ENCODE measurements at regions not wholly inside any gene's neighbourhood (a gene's known extent, or its start where the extent isn't known, plus 50 kb on each side); places are given as distances from the start of the nearest gene placed in this dataset.

DNA sequence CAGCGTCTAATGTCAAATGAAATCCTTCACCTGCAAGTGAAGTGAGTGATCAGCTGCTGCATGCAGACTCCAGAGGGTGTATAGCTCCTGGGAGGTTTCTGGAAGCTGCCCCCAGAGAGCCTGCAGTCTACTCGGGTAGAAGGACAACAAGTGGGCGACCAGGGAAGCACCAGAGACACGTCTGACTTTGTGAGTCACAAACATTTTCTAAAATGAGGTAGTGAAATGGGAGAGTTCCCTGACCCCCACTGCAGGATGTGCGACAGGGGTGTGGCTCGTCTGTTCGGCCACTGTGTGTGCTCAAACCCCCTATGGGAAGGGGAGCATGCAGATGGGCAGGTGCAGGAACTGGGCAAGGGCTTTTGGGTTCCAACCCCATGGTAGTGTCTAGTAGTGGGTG, 177.1 kb upstream of the PRKCQ start:
- no peak for DNase-seq

DNA sequence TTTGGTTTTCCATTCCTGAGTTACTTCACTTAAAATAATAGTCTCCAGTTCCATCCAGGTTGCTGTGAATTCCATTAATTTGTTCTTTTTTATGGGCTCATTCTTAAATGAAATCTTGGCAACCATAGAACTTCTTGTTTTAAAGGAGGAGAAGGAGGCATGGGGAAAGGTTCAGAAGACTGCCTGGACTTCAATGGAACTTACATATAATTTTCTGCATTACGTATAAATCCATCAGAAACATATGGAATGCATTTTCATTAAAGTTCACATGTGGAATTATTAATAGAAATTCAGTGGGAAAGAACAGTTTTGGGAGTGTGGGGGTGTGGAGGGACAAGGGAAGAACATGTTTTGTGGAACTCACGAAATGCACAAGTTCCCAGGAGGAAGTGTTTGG, 176.6 kb upstream of the PRKCQ start:
- DNase-seq: no peak

DNA sequence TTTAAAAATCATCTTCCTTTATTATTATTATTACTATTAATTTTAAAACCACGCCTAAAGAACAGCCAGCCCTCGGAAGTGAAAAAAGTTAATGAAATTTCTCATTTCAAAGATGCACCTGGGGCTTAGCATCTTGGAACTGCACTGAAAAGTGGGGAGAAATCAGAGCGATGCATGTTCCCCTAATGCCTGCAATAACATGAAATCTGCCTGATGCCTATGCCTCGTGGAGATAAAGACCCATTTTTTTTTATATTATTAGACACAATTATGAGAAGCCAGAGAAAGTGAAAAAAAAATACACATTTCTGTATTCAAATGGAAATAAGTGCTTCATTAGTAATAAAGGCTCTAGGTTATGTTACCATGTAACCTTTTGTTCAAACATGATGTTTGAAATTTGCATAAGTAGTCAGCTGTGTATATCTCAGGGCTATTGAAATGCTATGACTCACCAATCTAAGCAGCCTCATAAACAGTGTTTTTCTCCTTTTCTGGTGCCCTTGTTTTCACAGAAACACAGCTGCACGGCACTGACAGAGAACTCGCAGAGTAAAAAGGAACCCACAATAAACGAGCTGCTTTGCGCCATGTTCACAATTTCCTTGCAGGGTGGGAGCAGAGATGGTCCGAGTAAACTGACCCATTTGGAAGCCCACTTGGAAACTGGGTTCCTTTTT, 175.8 kb upstream of the PRKCQ start:
- DNase-seq: no peak

DNA sequence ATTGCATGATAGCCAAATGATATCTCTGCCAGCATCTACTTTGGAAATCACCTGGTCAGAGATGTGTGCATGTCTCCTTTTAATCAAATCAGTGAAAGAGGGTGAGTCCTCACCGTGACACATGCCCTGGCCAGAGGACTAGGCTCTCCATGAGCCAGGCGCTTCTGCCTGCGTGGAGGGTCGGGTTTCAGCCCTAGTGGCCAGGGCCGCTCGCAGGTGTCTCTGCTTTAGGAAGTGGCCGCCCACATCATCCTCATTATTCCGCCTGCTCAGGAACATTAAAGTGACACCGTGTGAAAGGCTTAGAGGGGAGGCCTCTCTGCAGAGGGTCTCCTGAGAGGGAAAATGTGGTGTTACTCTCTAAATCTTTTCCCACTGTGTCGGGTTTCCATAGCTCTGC, 173.6 kb upstream of the PRKCQ start:
- DNase-seq: no peak

DNA sequence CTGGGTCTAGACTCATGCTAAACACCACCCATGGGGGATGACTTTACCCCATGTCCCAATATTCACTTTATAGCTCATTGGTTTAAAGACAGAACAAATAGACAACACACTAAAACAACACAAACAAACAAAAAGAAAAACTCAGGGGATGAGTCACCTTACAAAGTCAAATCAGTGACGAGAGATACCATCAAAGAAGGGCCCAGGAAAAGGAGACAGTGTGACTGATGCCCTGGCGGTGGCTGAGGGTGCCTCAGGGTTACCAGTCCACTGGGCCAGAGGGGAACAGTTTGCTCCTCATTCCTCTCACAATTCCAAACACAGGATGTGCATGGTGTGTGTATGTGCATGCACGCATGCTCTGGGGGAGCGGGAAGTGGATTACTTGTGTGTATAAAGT, 171.3 kb upstream of the PRKCQ start:
- no peak for DNase-seq

DNA sequence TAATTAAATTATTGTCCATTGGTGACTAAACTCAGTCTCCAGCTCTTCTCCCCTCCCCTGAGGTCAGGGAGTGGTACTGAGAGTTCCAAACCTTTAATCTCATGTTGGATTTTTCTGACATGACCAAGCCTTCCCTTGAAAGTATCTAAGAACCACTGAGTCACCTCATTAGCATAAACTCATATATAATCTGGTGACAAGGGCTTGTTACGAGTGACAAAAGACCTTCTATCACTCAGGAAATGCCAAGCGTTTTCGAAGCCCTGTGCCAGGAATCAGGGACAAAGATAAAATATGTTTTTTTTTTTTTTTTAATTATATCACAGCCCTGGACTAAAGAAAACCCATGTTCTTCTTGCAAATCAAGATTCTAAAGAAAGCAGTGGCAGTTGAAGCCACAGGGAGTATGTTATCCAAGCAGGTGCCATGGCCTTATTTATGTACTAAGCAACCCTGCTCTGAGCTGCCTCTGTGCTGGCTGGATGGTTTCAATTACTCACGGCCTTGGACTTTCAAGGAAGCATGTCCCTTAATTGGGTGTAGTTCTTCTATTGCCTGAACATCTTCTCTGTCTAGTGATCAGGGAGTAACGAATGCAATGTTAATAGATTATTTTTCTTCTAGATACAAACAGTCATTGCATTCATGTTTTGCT, 169.0 kb upstream of the PRKCQ start:
- no peak for DNase-seq

DNA sequence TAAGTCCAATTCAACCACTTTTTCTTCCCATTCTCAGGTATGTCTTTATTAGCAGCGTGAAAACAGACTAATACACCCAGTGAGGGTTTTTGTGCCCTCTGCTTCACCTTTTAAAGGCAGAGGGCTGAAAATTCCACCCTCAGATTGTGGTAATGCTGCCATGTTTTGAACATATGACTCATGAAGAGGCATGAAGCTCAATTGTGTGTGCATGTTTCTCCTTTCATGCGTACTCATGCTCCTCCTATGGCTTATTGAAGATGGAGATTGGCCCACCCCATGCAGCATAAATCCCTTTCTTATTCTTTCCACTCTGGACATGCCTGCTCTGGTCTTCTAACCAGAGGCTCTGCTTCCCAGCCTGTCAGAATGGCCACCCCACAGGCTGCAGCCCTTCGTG, 168.0 kb upstream of the PRKCQ start:
- DNase-seq: no peak

DNA sequence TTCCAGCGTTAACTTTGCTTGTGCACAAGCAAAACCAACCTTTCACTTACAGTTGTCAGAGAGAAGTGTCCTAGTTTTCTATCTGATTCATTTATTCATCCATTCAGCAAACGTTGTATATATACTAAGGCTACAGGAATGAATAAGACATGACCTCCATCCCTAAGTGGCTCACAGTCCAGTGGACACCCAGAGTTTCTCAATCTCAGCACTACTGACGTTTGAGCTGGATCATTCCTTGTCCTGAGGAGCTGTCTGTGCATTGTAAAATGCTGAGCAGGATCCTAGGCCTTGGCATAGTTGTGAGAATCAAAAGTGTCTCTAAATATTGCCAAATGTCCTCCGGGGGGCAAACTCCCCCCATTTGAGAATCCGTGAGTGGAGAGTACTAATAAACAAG, 166.7 kb upstream of the PRKCQ start:
- DNase-seq: no peak

DNA sequence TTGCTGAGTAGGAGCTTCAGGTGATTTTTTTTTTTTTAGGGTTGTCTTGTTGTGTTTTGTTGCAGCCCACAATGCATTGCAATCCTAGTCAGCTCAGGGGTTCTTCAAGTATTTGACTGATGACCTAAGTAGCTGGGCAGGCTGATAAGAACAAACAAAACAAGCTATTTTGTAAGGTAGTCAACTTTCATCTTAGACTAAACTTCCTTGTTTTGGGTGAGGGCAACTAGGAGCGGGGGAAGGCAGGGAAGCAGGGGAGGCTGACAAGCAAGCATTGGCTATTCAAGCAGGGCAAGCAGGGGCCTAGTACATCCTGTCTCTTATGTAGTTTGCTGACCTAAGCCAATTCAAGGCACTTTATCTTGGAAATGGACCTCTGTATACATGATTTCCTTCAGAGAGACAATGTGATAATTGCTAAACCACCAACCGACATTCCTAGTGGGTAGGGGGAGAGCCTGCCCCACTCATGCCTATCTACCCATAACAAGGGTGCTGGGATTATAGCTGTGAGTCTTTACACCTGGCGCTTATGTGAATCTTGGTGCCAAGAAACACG, 163.3 kb upstream of the PRKCQ start:
- no peak for DNase-seq

DNA sequence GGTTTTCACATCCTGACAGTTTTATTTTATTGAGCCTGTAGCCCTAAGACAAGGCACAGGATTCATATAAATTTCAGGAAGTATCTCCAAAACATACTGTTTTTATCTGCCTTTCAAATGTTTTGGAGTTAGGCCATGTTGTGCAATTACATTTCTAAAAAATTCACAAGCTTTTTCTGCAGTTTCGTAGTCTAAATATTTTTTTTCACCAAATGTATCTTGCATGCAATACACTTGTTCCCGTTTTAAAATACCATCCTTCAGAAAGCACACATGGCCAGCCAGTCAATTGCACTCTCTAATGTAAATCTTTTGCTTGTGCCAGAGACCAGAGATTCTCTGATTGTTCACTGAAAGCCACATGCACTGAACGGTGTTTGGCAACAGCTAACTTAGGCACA, 161.5 kb upstream of the PRKCQ start:
- DNase-seq: no peak

DNA sequence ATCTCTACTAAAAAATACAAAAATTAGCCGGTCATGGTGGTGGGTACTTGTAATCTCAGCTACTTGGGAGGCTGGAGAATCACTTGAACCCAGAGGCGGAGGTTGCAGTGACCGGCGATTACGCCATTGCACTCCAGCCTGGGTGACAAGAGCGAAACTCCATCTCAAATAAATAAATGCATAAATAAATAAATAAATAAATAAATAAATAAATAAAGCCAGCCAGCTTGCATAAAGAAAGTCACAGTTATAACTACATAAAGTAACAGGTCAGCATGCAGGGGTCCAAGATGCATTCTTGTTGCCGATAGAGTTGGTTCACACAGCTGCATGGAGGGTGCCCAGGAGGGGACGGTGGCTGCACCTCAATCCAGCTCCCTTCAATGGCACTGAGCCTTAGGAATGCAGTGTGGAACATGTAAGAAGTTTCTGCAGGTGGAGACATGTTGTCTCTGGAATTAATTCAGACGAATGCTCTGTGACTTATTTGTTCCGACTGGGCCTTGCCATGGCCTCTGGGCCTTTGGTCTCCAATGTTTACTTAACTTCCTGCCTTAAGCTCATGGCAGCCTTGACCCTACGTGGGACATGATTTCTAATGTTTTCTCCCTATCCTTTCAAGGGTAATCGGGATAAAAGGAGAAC, 159.6 kb upstream of the PRKCQ start:
- no peak for DNase-seq

DNA sequence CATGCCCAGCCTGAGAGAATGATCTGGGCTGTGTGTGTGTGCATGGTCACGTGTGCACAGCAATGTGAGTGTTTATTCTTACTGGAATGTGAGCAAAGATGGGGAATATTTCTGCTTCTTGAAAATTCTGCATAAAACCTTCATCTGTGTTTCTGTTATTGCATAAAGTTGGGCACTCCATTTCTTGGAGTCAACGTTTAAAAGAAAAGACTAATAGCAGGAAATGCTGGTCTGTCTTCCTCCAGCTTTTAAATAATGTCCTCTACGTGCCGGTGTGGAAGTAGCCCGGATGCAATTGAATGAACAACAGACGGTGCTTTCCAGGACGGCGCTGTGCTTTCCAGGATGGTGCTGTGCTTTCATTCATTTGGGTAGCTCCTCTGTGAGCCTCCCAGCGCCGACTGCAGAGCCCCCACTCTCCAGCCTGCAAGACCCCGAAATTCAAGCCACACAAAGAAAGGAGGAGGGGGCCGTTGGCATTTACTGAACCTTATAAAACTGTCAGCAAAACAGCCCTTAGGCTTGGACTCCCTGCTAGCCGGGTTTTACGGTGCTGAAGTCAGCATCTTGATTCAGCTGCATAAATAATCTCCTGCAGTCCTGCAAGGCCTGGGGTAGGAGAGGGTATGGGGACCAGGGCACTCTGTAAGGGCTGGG, 158.2 kb upstream of the PRKCQ start:
- DNase-seq: no peak

DNA sequence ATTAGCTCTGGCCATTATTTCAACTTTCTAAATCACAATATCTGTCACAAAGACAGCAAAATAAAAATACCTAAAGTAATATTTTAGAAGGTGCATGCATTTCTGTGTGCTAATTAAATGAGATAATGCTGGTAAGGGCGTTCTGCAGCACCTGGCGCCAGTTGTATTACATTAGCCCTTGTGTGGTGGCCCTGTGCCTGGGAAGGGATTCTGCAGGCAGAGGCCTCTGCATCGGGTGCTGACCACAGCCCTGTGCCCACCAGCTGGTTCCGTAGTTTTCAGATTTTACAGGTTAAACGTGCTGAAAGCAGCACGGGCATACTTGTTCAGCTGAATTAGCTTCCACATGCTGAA, 157.7 kb upstream of the PRKCQ start:
- DNase-seq: no peak

DNA sequence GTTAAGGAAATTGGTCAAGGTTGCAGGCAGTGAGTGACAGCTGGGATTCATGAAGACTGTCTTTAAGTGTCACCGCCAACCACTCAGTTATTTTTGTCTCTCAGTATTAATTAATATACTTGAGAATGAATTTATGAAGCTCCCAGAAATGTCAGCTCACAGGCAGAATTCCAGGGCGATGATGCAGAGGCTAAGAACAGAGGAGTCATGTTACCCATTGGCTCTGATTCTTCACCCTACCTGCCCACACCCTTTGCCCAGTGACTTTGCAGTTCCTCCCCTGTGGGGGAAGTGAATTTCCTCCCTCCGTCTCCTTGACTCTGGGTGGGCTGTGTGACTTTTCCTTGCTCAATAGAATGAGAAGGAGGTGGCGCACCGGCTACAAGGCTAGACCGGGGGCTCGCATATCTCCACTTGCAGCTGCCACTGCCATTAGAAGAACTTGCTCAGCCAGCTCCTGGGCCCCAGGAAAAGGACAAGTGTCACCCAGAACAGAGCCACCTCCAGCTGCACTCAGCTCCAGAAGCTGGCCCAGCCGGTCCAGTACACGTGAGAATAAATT, 157.1 kb upstream of the PRKCQ start:
- DNase-seq: no peak

DNA sequence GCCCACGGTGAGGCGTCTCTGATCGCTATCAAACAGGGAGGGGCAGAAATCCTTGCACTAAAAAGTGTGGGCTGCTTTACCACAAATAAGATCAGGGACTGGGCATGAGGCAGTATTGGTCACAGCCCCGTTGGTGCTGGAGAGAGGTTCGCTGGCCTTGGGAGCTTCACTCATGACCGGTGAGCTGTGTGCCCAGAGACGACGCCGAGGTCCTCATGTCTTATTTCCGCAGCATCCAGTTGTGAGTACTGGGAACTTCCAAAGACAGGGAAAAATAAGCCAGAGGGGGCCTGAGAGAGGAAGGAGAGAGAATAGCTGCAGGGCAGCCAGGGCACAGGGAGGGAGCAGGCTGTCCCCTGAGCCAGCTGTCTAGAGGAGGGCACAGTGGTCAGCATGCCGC, 154.2 kb upstream of the PRKCQ start:
- DNase-seq: no peak

DNA sequence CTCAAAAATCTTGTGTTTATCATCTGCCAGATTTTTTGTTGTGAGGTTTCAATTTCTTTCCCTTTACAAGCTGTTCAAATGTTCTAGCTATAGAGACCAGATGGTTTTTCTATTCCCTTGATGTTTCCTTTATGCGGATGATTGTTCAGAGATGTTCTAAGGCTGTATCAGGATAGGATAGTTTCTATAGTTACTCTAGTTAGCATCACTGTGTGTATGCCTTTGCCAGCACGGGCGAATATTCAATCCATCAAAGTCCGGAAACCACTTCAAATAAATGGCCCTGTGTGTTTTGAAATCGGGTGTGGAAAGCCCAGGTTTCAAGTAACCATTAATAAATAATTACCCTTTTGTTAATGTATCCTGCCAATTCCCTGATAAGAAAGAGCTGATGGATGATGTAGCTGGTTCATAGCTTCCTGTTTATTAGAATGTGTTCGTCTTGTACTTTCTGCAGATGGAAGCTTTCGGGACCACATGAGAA, 149.8 kb upstream of the PRKCQ start:
- DNase-seq: no peak

DNA sequence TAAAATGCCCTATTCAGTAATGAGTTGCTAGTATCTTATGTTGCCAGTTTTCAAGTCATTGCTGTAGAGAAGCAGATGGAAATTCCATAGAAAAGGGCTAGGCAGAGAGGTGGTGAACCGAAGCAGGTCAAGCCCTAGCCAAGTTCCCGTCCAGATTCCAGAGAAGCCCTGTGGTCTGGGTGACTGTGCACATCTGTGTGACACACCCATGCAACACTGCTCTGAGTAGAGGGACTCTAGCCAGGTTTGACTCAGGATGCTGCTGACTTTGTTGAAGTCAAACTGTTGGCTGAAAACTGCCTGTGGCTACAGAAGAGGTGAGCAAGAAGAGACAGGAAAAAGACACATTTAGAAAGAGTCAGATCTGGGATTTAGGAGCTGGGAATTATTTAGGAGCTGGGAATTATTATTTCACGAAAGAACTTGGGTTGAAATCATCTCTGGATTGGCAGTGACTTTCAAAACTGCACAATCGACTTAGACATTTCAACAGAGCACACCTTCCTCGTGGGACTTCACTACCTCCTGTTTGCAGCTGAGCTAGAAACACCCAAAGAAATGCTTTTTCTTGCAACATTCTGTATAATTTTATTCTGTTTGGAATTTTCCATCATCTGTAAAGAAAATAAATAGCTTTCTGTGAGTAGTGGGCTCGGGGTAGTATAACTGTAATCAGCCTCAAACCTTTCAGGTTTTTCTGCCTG, 149.1 kb upstream of the PRKCQ start:
- no peak for DNase-seq

DNA sequence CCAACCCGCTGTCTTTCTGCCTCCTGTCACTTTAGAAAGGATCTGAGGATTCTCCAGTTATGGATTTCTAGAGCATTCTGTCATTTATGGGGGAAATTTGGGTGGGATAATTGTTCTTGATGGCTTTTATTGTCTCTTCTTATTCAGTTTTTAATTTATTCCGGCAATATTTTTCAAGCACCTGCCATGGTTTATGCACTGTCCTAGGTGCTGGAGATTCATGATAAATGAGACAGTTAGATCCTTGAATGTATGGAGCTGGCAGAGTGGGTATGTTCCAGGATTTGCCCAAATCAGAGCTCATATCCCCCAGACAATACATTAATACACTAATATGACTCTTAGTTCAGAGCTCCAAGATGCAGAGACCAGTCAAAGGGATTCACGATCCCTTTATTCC, 146.8 kb upstream of the PRKCQ start:
- no peak for DNase-seq

DNA sequence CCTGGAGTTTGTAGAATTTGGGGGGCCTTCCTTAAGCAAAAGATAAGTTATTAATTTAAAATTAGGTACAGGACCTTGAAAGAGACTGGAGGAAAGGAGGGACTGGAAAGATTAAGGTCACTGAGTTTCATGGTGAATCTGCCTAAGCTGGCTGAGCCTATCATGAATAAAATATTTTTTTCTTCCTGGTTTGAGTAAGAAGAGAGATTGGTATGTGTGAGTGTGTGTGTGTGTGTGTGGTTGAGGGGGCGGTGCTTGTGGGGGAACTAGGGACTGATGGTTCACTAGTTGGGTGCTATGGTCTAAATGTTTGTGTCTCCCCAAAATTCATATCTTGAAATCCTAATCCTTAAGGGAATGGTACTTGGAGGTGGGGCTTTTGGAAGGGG, 142.5 kb upstream of the PRKCQ start:
- DNase-seq: no peak

DNA sequence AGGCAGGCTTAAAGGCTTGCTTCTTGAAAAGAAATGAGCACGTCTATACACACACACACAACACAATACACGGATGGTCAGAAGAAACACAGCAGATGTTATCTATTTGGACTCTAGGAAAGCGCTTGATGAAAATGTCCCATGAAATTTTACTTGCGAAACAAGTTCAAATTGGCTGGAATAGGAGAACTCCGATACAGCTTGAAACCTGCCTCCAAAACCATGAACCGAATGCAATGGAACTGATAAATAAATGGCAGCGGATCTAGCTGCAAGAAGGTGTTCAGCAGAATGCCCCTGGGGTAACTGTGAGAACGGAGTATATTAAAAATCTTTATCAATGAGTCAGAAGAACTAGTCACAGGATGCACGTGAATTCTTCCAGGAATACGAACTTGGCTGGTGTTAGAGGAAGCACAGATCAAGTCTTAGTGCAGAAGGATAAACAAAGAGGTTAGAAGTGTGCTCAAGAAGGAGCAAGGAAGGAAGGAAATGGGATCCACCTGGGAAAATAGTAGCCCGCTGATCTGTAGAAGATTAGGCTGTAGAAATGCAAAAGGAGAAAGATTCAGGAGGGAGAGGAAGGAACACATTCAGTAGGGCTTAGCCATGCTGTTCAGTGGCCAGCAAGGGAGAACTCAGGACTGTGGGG, 142.0 kb upstream of the PRKCQ start:
- no peak for DNase-seq

DNA sequence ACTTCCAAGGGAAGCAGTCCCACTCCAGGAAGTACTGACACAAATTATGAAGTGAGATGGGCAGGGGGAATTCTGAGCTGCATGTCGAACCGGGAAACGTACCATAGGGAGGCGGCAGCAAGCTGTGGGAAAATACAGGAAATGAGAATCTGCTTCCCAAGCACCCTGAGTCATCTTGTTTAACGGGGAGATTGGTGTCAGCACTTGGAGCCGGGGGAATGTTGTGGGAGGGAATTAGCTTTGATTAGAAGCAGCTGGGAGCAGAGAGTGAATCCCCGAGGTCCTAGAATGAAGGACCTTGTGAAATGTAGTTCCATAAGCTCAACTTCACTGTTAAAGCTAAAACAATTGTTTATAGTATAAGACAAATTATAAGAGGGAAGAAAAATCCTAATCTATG, 141.4 kb upstream of the PRKCQ start:
- DNase-seq: no peak

DNA sequence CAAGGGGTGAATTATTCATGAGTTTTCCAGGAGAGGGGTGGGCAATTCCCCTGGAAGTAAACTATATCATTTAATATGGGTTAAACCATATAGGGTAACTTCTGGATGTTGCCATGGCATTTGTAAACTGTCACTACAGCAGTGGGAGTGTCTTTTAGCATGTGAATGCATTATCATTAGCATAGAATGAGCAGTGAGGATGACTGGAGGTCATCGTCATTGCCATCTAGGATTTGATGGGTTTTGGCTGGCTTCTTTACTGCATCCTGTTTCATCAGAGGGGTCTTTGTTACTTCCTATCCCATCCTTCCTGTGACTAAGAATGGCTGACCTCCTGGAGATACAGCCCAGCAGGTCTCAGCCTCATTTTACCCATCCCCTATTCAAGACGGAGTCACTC, 139.5 kb upstream of the PRKCQ start:
- no peak for DNase-seq

All from activated naive CD4-positive, alpha-beta T cell treated with Interleukin-2 at 50 U/mL for 16 hours (primary cell).